ENCODE measurements at regions not wholly inside any gene's neighbourhood (a gene's known extent, or its start where the extent isn't known, plus 50 kb on each side); places are given as distances from the start of the nearest gene placed in this dataset.

GRCh38 chr14:106218174-106218573, 691.8 kb downstream of the TMEM121 start:
- no peaks in the 10 kb centered on the region for H3K4me1 Mint-ChIP-seq (ENCODE audit: low read depth, unreplicated experiment)
- peaks cover 7% of the 10 kb centered on the region for H3K9me3 ChIP-seq (ENCODE audit: insufficient read depth, low read depth, low read length)
- no peak overlapping the region for H3K4me3 Mint-ChIP-seq (ENCODE audit: unreplicated experiment)
- H4K20me1 ChIP-seq (ENCODE audit: insufficient read depth, low read length) = no peaks in the 10 kb centered on the region
- H3K4me1 ChIP-seq (ENCODE audit: insufficient read depth, low read length) = no peaks in the 10 kb centered on the region
- no peak overlapping the region for H3K27ac Mint-ChIP-seq (ENCODE audit: unreplicated experiment)
- FAIRE-seq = no peak
- H3K36me3 ChIP-seq (ENCODE audit: insufficient read depth, low read length) = no peaks in the 10 kb centered on the region
- no peaks in the 10 kb centered on the region for H3K27me3 Mint-ChIP-seq (ENCODE audit: low read depth, unreplicated experiment)
- no peaks in the 10 kb centered on the region for H3K36me3 Mint-ChIP-seq (ENCODE audit: low read depth, unreplicated experiment)
- no peak overlapping the region for H3K4me3 ChIP-seq (ENCODE audit: insufficient read depth, low read depth, low read length)
- H3K9ac ChIP-seq (ENCODE audit: low read length) = no peak overlapping the region
- H3K27me3 ChIP-seq (ENCODE audit: insufficient read depth, low read length) = no peaks in the 10 kb centered on the region
- H3K79me2 ChIP-seq (ENCODE audit: insufficient read depth, low read length) = no peaks in the 10 kb centered on the region
- H2AFZ ChIP-seq (ENCODE audit: low read depth, low read length) = no peak overlapping the region
- H3K4me2 ChIP-seq (ENCODE audit: low read length) = no peak overlapping the region
- no peak for TF ChIP-seq CTCF (IDR thresholded peaks at IDR 0.05; ENCODE audit: insufficient read depth, low read depth, low read length)
- TF ChIP-seq EZH2 (IDR thresholded peaks at IDR 0.05; ENCODE audit: insufficient read depth, low read length) = no peak
- H3K9me3 Mint-ChIP-seq (ENCODE audit: unreplicated experiment) = peaks cover 10% of the 10 kb centered on the region
- H3K27ac ChIP-seq (ENCODE audit: low read depth, low read length) = no peak overlapping the region
- no peak for DNase-seq (ENCODE audit: low read depth)

- FAIRE-seq (no peak), DNase-seq (ENCODE audit: low read depth) (no peak)
- no peaks in the 10 kb centered on the region for H3K27me3 Mint-ChIP-seq (ENCODE audit: low read depth, unreplicated experiment)
- Histone ChIP-seq H3K27me3 (ENCODE audit: insufficient read depth, low read length) (no peaks in the 10 kb centered on the region), H3K9ac (ENCODE audit: low read length) (no peak overlapping the region), H3K4me1 (ENCODE audit: insufficient read depth, low read length) (no peaks in the 10 kb centered on the region), H3K4me3 (ENCODE audit: insufficient read depth, low read depth, low read length) (no peak overlapping the region), H3K4me2 (ENCODE audit: low read length) (no peak overlapping the region), H4K20me1 (ENCODE audit: insufficient read depth, low read length) (no peaks in the 10 kb centered on the region), H3K79me2 (ENCODE audit: insufficient read depth, low read length) (no peaks in the 10 kb centered on the region), H3K36me3 (ENCODE audit: insufficient read depth, low read length) (no peaks in the 10 kb centered on the region), H3K9me3 (ENCODE audit: insufficient read depth, low read depth, low read length) (no peaks in the 10 kb centered on the region), H2AFZ (ENCODE audit: low read depth, low read length) (no peak overlapping the region), H3K27ac (ENCODE audit: low read depth, low read length) (no peak overlapping the region)
- peaks cover 11% of the 10 kb centered on the region for H3K9me3 Mint-ChIP-seq (ENCODE audit: unreplicated experiment)
- no peak for TF ChIP-seq CTCF (IDR thresholded peaks at IDR 0.05; ENCODE audit: insufficient read depth, low read depth, low read length)
- TF ChIP-seq EZH2 (IDR thresholded peaks at IDR 0.05; ENCODE audit: insufficient read depth, low read length) = no peak
- H3K4me1 Mint-ChIP-seq (ENCODE audit: low read depth, unreplicated experiment) = no peaks in the 10 kb centered on the region
- no peak overlapping the region for H3K4me3 Mint-ChIP-seq (ENCODE audit: unreplicated experiment)
- H3K36me3 Mint-ChIP-seq (ENCODE audit: low read depth, unreplicated experiment) = no peaks in the 10 kb centered on the region
- no peak overlapping the region for H3K27ac Mint-ChIP-seq (ENCODE audit: unreplicated experiment)
Observed at GRCh38 chr14:106222311-106222710, 695.9 kb downstream of the TMEM121 start.

GRCh38 chr14:106222731-106223130, 696.3 kb downstream of the TMEM121 start:
- no peak overlapping the region for H3K4me3 Mint-ChIP-seq (ENCODE audit: unreplicated experiment)
- DNase-seq (ENCODE audit: low read depth) (no peak), FAIRE-seq (no peak)
- no peaks in the 10 kb centered on the region for H4K20me1 ChIP-seq (ENCODE audit: insufficient read depth, low read length)
- peaks cover 11% of the 10 kb centered on the region for H3K9me3 Mint-ChIP-seq (ENCODE audit: unreplicated experiment)
- no peak overlapping the region for H3K27ac ChIP-seq (ENCODE audit: low read depth, low read length)
- no peaks in the 10 kb centered on the region for H3K79me2 ChIP-seq (ENCODE audit: insufficient read depth, low read length)
- no peak overlapping the region for H3K4me2 ChIP-seq (ENCODE audit: low read length)
- no peak overlapping the region for H3K27ac Mint-ChIP-seq (ENCODE audit: unreplicated experiment)
- H3K27me3 Mint-ChIP-seq (ENCODE audit: low read depth, unreplicated experiment) = no peaks in the 10 kb centered on the region
- no peak overlapping the region for H3K4me3 ChIP-seq (ENCODE audit: insufficient read depth, low read depth, low read length)
- no peaks in the 10 kb centered on the region for H3K9me3 ChIP-seq (ENCODE audit: insufficient read depth, low read depth, low read length)
- no peaks in the 10 kb centered on the region for H3K4me1 Mint-ChIP-seq (ENCODE audit: low read depth, unreplicated experiment)
- H3K9ac ChIP-seq (ENCODE audit: low read length) = no peak overlapping the region
- TF ChIP-seq CTCF (IDR thresholded peaks at IDR 0.05; ENCODE audit: insufficient read depth, low read depth, low read length) (no peak), EZH2 (IDR thresholded peaks at IDR 0.05; ENCODE audit: insufficient read depth, low read length) (no peak)
- no peaks in the 10 kb centered on the region for H3K36me3 ChIP-seq (ENCODE audit: insufficient read depth, low read length)
- no peaks in the 10 kb centered on the region for H3K36me3 Mint-ChIP-seq (ENCODE audit: low read depth, unreplicated experiment)
- H2AFZ ChIP-seq (ENCODE audit: low read depth, low read length) = no peak overlapping the region
- H3K27me3 ChIP-seq (ENCODE audit: insufficient read depth, low read length) = no peaks in the 10 kb centered on the region
- no peaks in the 10 kb centered on the region for H3K4me1 ChIP-seq (ENCODE audit: insufficient read depth, low read length)
